RWPE1 (cell line): ENCODE measurements at regions not wholly inside any gene's neighbourhood (a gene's known extent, or its start where the extent isn't known, plus 50 kb on each side); places are given as distances from the start of the nearest gene placed in this dataset.
A peak's percentile ranks its signal among the peaks of the same experiment; 100 is the strongest.

Experiments
- CTCF ChIA-PET: fragments of 350-600 bp; sonication (Branson Sonifier 250); formaldehyde crosslinking; extraction: SDS; loops from one replicate; lab custom pipeline; 2021; lab: Yijun Ruan, JAX
- POLR2A ChIA-PET: fragments of 400-600 bp; formaldehyde crosslinking; extraction: SDS; loops from one replicate; lab custom pipeline; 2020; ENCODE audit warnings: antibody characterized with exemption; ENCODE audit not compliant: low non-redundant PET; lab: Yijun Ruan, JAX
- DNase-seq: peaks from one replicate; pipeline ENCODE4 v3.0.0; 2012; ENCODE audit warnings: low spot score
- H3K27ac ChIP-seq: fragments of 450-650 bp; 2 replicates; pipeline ENCODE4 v1.5.1; 2017
- TF ChIP-seq, protein P1 (sequence below): fragments of 450-650 bp; conservative IDR thresholded peaks from 2 replicates; pipeline ENCODE4 v1.5.1; 2017; ENCODE audit warnings: low read depth, mild to moderate bottlenecking

- POLR2A ChIA-PET: no interaction called here
- H3K27ac ChIP-seq: no peak overlapping the region
- CTCF ChIA-PET: interaction anchor here (0.6 to 0.7 kb wide), 2 partner anchors 32 to 1531 kb away, joined by 3 read pairs; no protein-coding TSS in a partner anchor
- TF ChIP-seq, protein P1, sequence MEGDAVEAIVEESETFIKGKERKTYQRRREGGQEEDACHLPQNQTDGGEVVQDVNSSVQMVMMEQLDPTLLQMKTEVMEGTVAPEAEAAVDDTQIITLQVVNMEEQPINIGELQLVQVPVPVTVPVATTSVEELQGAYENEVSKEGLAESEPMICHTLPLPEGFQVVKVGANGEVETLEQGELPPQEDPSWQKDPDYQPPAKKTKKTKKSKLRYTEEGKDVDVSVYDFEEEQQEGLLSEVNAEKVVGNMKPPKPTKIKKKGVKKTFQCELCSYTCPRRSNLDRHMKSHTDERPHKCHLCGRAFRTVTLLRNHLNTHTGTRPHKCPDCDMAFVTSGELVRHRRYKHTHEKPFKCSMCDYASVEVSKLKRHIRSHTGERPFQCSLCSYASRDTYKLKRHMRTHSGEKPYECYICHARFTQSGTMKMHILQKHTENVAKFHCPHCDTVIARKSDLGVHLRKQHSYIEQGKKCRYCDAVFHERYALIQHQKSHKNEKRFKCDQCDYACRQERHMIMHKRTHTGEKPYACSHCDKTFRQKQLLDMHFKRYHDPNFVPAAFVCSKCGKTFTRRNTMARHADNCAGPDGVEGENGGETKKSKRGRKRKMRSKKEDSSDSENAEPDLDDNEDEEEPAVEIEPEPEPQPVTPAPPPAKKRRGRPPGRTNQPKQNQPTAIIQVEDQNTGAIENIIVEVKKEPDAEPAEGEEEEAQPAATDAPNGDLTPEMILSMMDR: no peak
- no peak for DNase-seq
These were observed 69.5 kb upstream of the MC3R start for GRCh38 chr20:56179051-56179450.

- DNase-seq: no peak
- TF ChIP-seq, protein P1: peak; percentile 33
- ChIA-PET POLR2A (no interaction called here), CTCF (interaction anchor here (0.6 to 1.8 kb wide), 6 partner anchors 69 to 1512 kb away, joined by 3 to 17 read pairs (median 4); no protein-coding TSS in a partner anchor)
- H3K27ac ChIP-seq: no peak overlapping the region
These were observed 66.9 kb upstream of the MC3R start for GRCh38 chr20:56181583-56181982.

DNA sequence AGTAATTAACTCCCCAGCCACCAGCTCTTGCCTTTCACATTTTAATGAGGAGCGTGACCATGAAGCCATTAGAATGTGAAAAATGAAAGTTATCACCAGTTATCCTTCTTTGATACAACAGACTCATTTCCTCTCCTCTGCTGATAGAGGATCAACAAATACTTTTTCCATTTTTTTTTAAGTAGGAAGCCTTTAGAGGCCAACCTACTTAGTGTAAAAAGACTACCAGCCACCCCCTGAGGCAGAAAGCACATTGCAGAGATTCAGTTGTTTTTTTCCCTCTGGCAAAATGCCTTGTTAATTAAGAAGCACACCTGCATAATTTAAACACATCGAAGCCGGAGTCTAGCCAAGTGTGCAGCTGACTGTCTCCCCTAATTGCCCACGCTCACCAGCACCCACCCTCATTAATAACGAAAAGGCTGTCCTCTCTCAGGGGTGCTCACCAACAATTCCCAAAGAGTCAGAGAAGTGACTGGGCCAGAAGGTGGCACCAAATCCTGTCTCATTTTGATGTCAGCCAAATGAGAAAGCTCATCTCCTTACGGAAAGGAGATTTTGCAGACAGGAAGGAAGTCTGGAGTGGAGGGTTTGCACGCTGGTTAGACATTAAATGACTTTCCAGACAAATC is 60.9 kb upstream of the MC3R start:
- CTCF ChIA-PET: interaction anchor here (0.5 to 2.0 kb wide), 18 partner anchors 15 to 1507 kb away, joined by 3 to 16 read pairs (median 4); partner anchors contain the start of gene MC3R
- TF ChIP-seq, protein P1: peak; percentile 81
- no peak overlapping the region for H3K27ac ChIP-seq
- POLR2A ChIA-PET: no interaction called here
- peak; percentile 36 for DNase-seq

DNA sequence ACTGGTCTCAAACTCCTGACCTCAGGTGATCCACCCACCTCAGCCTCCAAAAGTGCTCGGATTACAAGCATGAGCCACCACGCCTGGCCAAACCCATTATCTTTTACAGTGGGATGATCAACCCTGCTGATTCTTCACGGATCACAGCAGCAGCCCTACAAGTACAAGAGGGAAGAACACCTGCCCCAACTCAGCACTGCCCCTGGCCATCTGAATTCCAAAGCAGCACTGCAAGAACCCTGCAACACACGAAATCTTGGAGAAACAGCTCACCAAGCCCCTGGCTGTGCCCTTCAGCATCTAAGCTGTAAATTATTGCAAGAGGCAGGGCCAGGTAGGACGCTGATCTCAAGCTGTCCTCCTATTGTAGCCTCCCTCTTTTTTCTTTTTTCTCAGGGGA is 54.5 kb upstream of the MC3R start:
- TF ChIP-seq, protein P1: no peak
- POLR2A ChIA-PET: no interaction called here
- DNase-seq: no peak
- no peak overlapping the region for H3K27ac ChIP-seq
- CTCF ChIA-PET: no interaction called here

- DNase-seq: peak; percentile 29
- ChIA-PET CTCF (no interaction called here), POLR2A (no interaction called here)
- no peak overlapping the region for H3K27ac ChIP-seq
- TF ChIP-seq, protein P1: no peak
These were observed 52.6 kb upstream of the MC3R start for GRCh38 chr20:56195946-56196345.
